Naive thymus-derived CD4-positive, alpha-beta T cell (primary cell): ENCODE measurements at regions not wholly inside any gene's neighbourhood (a gene's known extent, or its start where the extent isn't known, plus 50 kb on each side); places are given as distances from the start of the nearest gene placed in this dataset.
"Not testable (repeated sequence)": the region's sequence is repeated elsewhere in the genome, so short reads cannot be mapped to it uniquely, and the experiment has no call there.

ENCODE experiments used
- ATAC-seq: fragments of 150-1000 bp; cut with Tn5 transposase; 2 replicates; pipeline ENCODE4 v1.10.0; 2021; ENCODE audit warnings: mild to moderate bottlenecking, moderate library complexity
- CTCF ChIA-PET: fragments of 350-600 bp; sonication (Branson Sonifier 250); formaldehyde crosslinking; loops from one replicate; lab custom pipeline; 2021; ENCODE audit warnings: antibody characterized with exemption; lab: Charles Lee
- POLR2A ChIA-PET: fragments of 350-600 bp; sonication (Branson Sonifier 250); formaldehyde crosslinking; loops from one replicate; lab custom pipeline; 2021; ENCODE audit warnings: antibody characterized with exemption, inconsistent platforms; lab: Charles Lee
- DNase-seq, 9 donors: peaks; one replicate each; pipeline versions ENCODE4 v3.0.0 to v3.0.0-alpha.2; 2020 to 2022; ENCODE audit warnings: mixed read lengths in 1 of 9
- H3K27ac ChIP-seq: one replicate; pipeline ENCODE4 v1.7.0; 2013; ENCODE audit warnings: mild to moderate bottlenecking, low read depth, low read length, moderate library complexity
- H3K27me3 ChIP-seq, 2 donors: one replicate each; pipeline ENCODE4 v1.7.0; 2013; ENCODE audit warnings: low read length in 2 of 2, mild to moderate bottlenecking in 2 of 2, moderate library complexity in 2 of 2; ENCODE audit not compliant: control insufficient read depth in 2 of 2, insufficient read depth in 2 of 2
- H3K36me3 ChIP-seq, 3 experiments: 1 replicate in 2 of 3; 2 replicates in 1 of 3; pipeline ENCODE4 v1.7.0; 2013; ENCODE audit warnings: low read length in 3 of 3, mild to moderate bottlenecking in 3 of 3, moderate library complexity in 1 of 3; ENCODE audit not compliant: insufficient read depth in 3 of 3, control insufficient read depth in 2 of 3
- H3K4me1 ChIP-seq, 2 donors: one replicate each; pipeline ENCODE4 v1.7.0; 2013; ENCODE audit warnings: low read length in 2 of 2, mild to moderate bottlenecking in 2 of 2, moderate library complexity in 1 of 2; ENCODE audit not compliant: control insufficient read depth in 2 of 2, insufficient read depth in 2 of 2
- H3K4me3 ChIP-seq: 2 replicates; pipeline ENCODE4 v1.7.0; 2013; ENCODE audit warnings: mild to moderate bottlenecking, low read length
- H3K9me3 ChIP-seq, 3 experiments: 1 replicate in 2 of 3; 2 replicates in 1 of 3; pipeline ENCODE4 v1.7.0; 2013; ENCODE audit warnings: low read length in 3 of 3; ENCODE audit not compliant: control insufficient read depth in 2 of 3
- H3K27ac Mint-ChIP-seq, 9 donors: one replicate each; pipeline ENCODE4 v1.8.0; 2020 to 2022; ENCODE audit warnings: mixed read lengths in 9 of 9, mild to moderate bottlenecking in 8 of 9, moderate library complexity in 5 of 9, inconsistent platforms in 2 of 9
- H3K27me3 Mint-ChIP-seq, 5 donors: one replicate each; pipeline ENCODE4 v1.8.0; 2021 to 2022; ENCODE audit warnings: mixed read lengths in 5 of 5, mild to moderate bottlenecking in 1 of 5
- H3K36me3 Mint-ChIP-seq, 5 donors: one replicate each; pipeline ENCODE4 v1.8.0; 2020 to 2022; ENCODE audit warnings: mixed read lengths in 5 of 5, mild to moderate bottlenecking in 3 of 5, inconsistent platforms in 1 of 5
- H3K4me1 Mint-ChIP-seq, 7 donors: one replicate each; pipeline ENCODE4 v1.8.0; 2020 to 2022; ENCODE audit warnings: mixed read lengths in 7 of 7, mild to moderate bottlenecking in 3 of 7, inconsistent platforms in 1 of 7
- H3K4me3 Mint-ChIP-seq, 10 donors: one replicate each; pipeline ENCODE4 v1.8.0; 2020 to 2022; ENCODE audit warnings: mild to moderate bottlenecking in 10 of 10, mixed read lengths in 10 of 10, moderate library complexity in 6 of 10, inconsistent platforms in 2 of 10
- H3K9me3 Mint-ChIP-seq, 11 donors: one replicate each; pipeline ENCODE4 v1.8.0; 2020 to 2022; ENCODE audit warnings: mixed read lengths in 11 of 11, mild to moderate bottlenecking in 4 of 11, inconsistent platforms in 1 of 11, moderate library complexity in 1 of 11
- intact Hi-C, 2 donors: fragments of 100-400 bp; cut with micrococcal nuclease; formaldehyde crosslinking; loops; one replicate each; pipeline ENCODE4 v1.15.1; 2023

- H3K4me1 ChIP-seq, H3K9me3 Mint-ChIP-seq, H3K27me3 Mint-ChIP-seq, H3K9me3 ChIP-seq, CTCF ChIA-PET, POLR2A ChIA-PET, H3K36me3 ChIP-seq, H3K4me3 ChIP-seq, ATAC-seq, H3K36me3 Mint-ChIP-seq, H3K27me3 ChIP-seq, H3K27ac ChIP-seq: not testable (repeated sequence)
- intact Hi-C loops: loop anchor here in 1 of 2 donors (1.0 kb wide), 1 partner anchor 64 kb away; no protein-coding TSS in a partner anchor
- peaks cover 0 to 17% (median 9%) of the 10 kb centered on the region in 7 donors for H3K4me1 Mint-ChIP-seq
- H3K4me3 Mint-ChIP-seq: peak overlapping the region; percentile 53 to 86 (median 80)
- DNase-seq: peak in 4 of 9 donors; percentile 6 to 17 (median 7)
- H3K27ac Mint-ChIP-seq: peak overlapping the region in 8 of 9 donors; percentile 13 to 89 (median 77)
Observed at GRCh38 chr7:79975986-79976710, 158.5 kb upstream of the GNAI1 start.

- Mint-ChIP-seq H3K4me3 (no peak overlapping the region), H3K4me1 (peaks cover 0 to 17% (median 9%) of the 10 kb centered on the region in 7 donors), H3K36me3 (peaks cover 0 to 3% (median 0%) of the 10 kb centered on the region in 5 donors), H3K27ac (no peak overlapping the region), H3K27me3 (no peaks in the 10 kb centered on the region), H3K9me3 (peaks cover 0 to 10% (median 0%) of the 10 kb centered on the region in 11 donors)
- Histone ChIP-seq H3K4me1 (no peaks in the 10 kb centered on the region), H3K27me3 (no peaks in the 10 kb centered on the region), H3K36me3 (no peaks in the 10 kb centered on the region), H3K27ac (no peak overlapping the region), H3K4me3 (no peak overlapping the region), H3K9me3 (no peaks in the 10 kb centered on the region)
- intact Hi-C loops: no loop called here
- ATAC-seq (no peak), DNase-seq (no peak)
- CTCF ChIA-PET: no interaction called here
- POLR2A ChIA-PET: no interaction called here
Observed at GRCh38 chr7:79973455-79973854, 161.2 kb upstream of the GNAI1 start.

- DNase-seq (no peak), ATAC-seq (no peak)
- Mint-ChIP-seq H3K9me3 (peaks cover 0 to 1% (median 0%) of the 10 kb centered on the region in 11 donors), H3K4me1 (peaks cover 0 to 8% (median 5%) of the 10 kb centered on the region in 7 donors), H3K36me3 (no peaks in the 10 kb centered on the region), H3K27me3 (no peaks in the 10 kb centered on the region), H3K27ac (no peak overlapping the region), H3K4me3 (no peak overlapping the region)
- no peaks in the 10 kb centered on the region for H3K9me3 ChIP-seq
- intact Hi-C loops: no loop called here
- ChIA-PET POLR2A (no interaction called here), CTCF (no interaction called here)
- H3K4me1 ChIP-seq: no peaks in the 10 kb centered on the region
- no peaks in the 10 kb centered on the region for H3K36me3 ChIP-seq
- no peak overlapping the region for H3K4me3 ChIP-seq
- no peaks in the 10 kb centered on the region for H3K27me3 ChIP-seq
- no peak overlapping the region for H3K27ac ChIP-seq
Observed at GRCh38 chr7:79971058-79971457, 163.6 kb upstream of the GNAI1 start.

GRCh38 chr7:79968894-79969293 lies 165.7 kb upstream of the GNAI1 start:
- ChIA-PET CTCF (no interaction called here), POLR2A (no interaction called here)
- H3K27me3 ChIP-seq: no peaks in the 10 kb centered on the region
- ATAC-seq: no peak
- H3K4me3 ChIP-seq: no peak overlapping the region
- no peaks in the 10 kb centered on the region for H3K4me1 ChIP-seq
- Mint-ChIP-seq H3K4me3 (no peak overlapping the region), H3K27ac (no peak overlapping the region), H3K9me3 (peaks cover 0 to 1% (median 0%) of the 10 kb centered on the region in 11 donors), H3K36me3 (no peaks in the 10 kb centered on the region), H3K4me1 (no peaks in the 10 kb centered on the region), H3K27me3 (no peaks in the 10 kb centered on the region)
- no peaks in the 10 kb centered on the region for H3K9me3 ChIP-seq
- intact Hi-C loops: no loop called here
- no peak for DNase-seq
- H3K36me3 ChIP-seq: no peaks in the 10 kb centered on the region
- no peak overlapping the region for H3K27ac ChIP-seq

- ATAC-seq (no peak), DNase-seq (no peak)
- Histone ChIP-seq H3K36me3 (no peaks in the 10 kb centered on the region), H3K4me1 (no peaks in the 10 kb centered on the region), H3K9me3 (no peaks in the 10 kb centered on the region), H3K4me3 (no peak overlapping the region), H3K27ac (no peak overlapping the region), H3K27me3 (no peaks in the 10 kb centered on the region)
- no peaks in the 10 kb centered on the region for H3K36me3 Mint-ChIP-seq
- CTCF ChIA-PET: no interaction called here
- H3K4me3 Mint-ChIP-seq: no peak overlapping the region
- H3K27ac Mint-ChIP-seq: no peak overlapping the region
- intact Hi-C loops: no loop called here
- no peaks in the 10 kb centered on the region for H3K4me1 Mint-ChIP-seq
- POLR2A ChIA-PET: no interaction called here
- H3K27me3 Mint-ChIP-seq: no peaks in the 10 kb centered on the region
- H3K9me3 Mint-ChIP-seq: peaks cover 0 to 1% (median 0%) of the 10 kb centered on the region in 11 donors
Observed at GRCh38 chr7:79968077-79968648, 166.5 kb upstream of the GNAI1 start.

- Mint-ChIP-seq H3K4me1 (no peaks in the 10 kb centered on the region), H3K27me3 (no peaks in the 10 kb centered on the region), H3K36me3 (no peaks in the 10 kb centered on the region), H3K27ac (no peak overlapping the region), H3K9me3 (peaks cover 0 to 1% (median 0%) of the 10 kb centered on the region in 11 donors), H3K4me3 (no peak overlapping the region)
- CTCF ChIA-PET: no interaction called here
- no peak for ATAC-seq
- Histone ChIP-seq H3K36me3 (no peaks in the 10 kb centered on the region), H3K9me3 (no peaks in the 10 kb centered on the region), H3K27ac (no peak overlapping the region), H3K4me1 (no peaks in the 10 kb centered on the region), H3K4me3 (no peak overlapping the region), H3K27me3 (no peaks in the 10 kb centered on the region)
- no peak for DNase-seq
- intact Hi-C loops: no loop called here
- POLR2A ChIA-PET: no interaction called here
Observed at GRCh38 chr7:79965946-79966345, 168.7 kb upstream of the GNAI1 start.

- ChIA-PET CTCF (interaction anchor here (0.6 to 1.1 kb wide), 2 partner anchors 11 to 55 kb away, joined by 3 read pairs; no protein-coding TSS in a partner anchor), POLR2A (no interaction called here)
- Histone ChIP-seq H3K4me1 (no peaks in the 10 kb centered on the region), H3K27me3 (no peaks in the 10 kb centered on the region), H3K4me3 (no peak overlapping the region), H3K36me3 (no peaks in the 10 kb centered on the region), H3K27ac (no peak overlapping the region), H3K9me3 (no peaks in the 10 kb centered on the region)
- Mint-ChIP-seq H3K36me3 (no peaks in the 10 kb centered on the region), H3K4me3 (no peak overlapping the region), H3K4me1 (no peaks in the 10 kb centered on the region), H3K27ac (no peak overlapping the region), H3K27me3 (no peaks in the 10 kb centered on the region), H3K9me3 (no peaks in the 10 kb centered on the region)
- no peak for ATAC-seq
- DNase-seq: no peak
- intact Hi-C loops: no loop called here
Observed at GRCh38 chr7:79964463-79964862, 170.2 kb upstream of the GNAI1 start.
